ENCODE measurements at regions not wholly inside any gene's neighbourhood (a gene's known extent, or its start where the extent isn't known, plus 50 kb on each side); places are given as distances from the start of the nearest gene placed in this dataset.
"Not testable (repeated sequence)": the region's sequence is repeated elsewhere in the genome, so short reads cannot be mapped to it uniquely, and the experiment has no call there.

DNA sequence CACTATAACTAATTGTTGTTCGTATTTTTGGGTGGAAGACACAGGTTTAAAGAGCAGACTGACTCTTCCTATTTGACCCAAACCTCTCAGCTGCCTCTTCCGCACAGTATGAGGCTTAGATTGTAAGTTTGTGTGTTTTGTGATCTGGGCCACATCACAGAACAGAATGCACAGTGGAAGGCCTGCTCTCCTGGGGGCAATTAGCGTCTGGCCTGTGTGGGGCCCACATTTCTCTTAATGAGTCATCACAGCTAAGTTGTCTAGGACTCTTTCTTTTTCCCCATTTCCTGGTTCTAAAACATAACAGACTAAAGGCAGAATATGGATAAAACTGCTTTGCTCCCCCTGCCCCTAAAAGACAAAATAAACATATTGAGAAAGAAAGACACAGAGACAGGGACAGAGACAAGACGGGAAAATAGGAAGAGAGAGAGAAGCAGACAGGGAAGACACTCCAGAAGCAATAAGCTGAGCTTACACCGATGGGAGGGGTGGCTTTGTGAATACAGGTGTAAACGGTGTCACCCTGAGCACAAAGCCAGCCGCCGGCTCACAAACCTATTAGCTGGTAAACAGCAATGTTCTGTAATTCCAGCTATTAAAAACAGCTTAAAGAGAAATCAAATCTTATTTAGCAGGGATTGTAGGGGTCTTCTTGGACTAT is 127.4 kb upstream of the OPCML start:
- DNase-seq, result no peak
- H3K4me3 ChIP-seq (ENCODE audit: insufficient read depth, low read depth, low read length), result no peak overlapping the region
- no peaks in the 10 kb centered on the region for H3K36me3 ChIP-seq (replicated peaks; ENCODE audit: control insufficient read depth, insufficient read depth, low read length)
- no peaks in the 10 kb centered on the region for H3K27me3 ChIP-seq (ENCODE audit: control insufficient read depth, insufficient read depth, low read length)

DNA sequence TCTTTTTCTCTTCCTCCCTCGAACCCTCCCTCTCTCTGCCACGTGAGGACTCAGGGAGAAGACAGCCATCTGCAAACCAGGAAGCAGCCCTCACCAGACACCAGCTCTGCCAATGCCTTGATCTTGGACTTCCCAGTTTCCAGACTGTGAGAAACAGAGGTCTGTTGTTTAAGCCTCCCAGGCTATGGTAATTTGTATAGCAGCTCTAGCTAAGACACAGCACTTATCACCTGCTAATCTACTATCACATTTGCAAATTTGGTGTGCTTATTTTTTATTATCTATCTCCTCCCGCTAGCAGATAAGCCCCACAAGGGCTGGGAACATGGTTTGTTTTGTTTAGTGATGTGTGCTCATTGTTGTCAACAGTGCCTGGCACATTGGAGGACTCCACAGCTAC is 124.8 kb upstream of the OPCML start:
- Histone ChIP-seq H3K4me3 (ENCODE audit: insufficient read depth, low read depth, low read length) (no peak overlapping the region), H3K36me3 (replicated peaks; ENCODE audit: control insufficient read depth, insufficient read depth, low read length) (no peaks in the 10 kb centered on the region), H3K27me3 (ENCODE audit: control insufficient read depth, insufficient read depth, low read length) (no peaks in the 10 kb centered on the region)
- no peak for DNase-seq

DNA sequence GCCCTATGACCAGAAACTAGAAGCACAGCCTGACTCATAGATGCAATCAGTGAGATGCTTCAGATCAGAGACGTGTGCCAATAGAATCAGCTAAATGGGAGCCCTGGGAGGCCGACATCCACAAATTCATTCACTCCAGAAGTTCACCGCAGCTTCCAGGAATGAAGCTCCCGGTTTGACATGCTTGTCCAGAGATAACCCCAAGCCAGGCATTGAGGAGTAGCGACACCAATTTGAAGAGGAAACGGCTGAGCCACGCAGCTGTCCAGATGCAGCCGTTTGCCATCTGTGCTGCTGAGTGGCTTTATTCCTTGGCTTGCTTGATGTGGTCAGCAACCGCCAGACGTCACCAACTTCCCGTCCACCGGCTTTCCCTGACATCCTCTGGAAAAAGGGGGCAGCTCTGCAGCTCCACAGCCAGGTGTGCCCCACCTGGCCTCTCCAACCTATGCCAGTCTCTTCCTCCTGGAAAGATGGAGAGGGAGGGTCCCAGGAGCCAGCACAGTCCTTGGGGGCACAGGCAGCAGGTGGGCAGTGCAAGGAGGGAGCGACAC is 123.9 kb upstream of the OPCML start:
- Histone ChIP-seq H3K36me3 (replicated peaks; ENCODE audit: control insufficient read depth, insufficient read depth, low read length) (no peaks in the 10 kb centered on the region), H3K4me3 (ENCODE audit: insufficient read depth, low read depth, low read length) (no peak overlapping the region), H3K27me3 (ENCODE audit: control insufficient read depth, insufficient read depth, low read length) (no peaks in the 10 kb centered on the region)
- no peak for DNase-seq

DNA sequence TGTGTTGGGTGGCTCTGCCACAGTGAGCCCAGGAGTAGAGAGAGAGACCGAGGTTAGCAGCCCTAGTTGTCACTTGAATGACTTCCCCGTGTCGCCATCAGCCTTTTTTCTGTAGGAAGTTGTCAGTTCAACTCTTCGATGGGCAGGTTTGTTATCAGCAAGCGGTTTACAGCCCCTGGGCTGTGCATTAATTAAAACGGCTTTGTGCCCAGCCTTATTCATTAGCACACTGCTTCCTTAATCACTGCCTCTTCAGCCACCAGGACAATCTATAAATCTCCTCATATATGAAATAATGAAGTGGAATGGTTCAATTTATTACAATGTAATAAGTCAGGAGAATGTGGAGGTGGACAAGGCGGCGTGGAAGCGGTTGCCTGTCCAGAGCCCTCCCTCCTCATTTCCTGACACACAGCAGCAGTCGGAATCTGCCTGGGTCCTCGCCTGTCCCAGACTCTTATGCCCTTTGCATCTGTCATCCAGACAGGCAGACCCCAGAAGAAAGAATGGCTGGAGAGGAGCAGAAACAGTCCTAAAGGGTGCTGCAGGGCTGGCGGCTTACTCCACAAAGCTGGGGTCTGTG is 122.4 kb upstream of the OPCML start:
- H3K27me3 ChIP-seq (ENCODE audit: control insufficient read depth, insufficient read depth, low read length), result no peaks in the 10 kb centered on the region

DNA sequence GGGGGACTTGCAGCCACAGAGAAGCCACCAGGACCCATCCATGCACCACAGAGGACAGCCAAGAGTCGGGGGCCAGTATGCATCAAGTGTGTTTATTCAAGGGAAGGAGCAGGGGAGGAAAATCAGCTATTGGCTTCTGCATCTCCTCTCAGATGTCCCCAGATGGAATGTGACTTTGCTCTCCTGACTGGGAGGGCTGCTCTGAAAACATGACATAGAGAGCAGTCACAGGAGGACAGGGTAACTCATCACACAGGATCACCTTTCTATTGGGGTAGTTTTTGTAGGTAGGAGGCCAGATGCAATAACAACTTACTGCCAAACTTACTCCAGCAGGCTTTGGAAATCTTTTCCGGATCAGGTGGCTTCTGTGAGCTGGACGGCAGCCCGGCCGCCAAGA is 121.0 kb upstream of the OPCML start:
- Histone ChIP-seq H3K36me3 (replicated peaks; ENCODE audit: control insufficient read depth, insufficient read depth, low read length) (no peaks in the 10 kb centered on the region), H3K4me3 (ENCODE audit: insufficient read depth, low read depth, low read length) (no peak overlapping the region), H3K27me3 (ENCODE audit: control insufficient read depth, insufficient read depth, low read length) (no peaks in the 10 kb centered on the region)
- DNase-seq, result no peak

More for the DNA sequence above, 122.4 kb upstream of the OPCML start:
- DNase-seq, result no peak
- H3K4me3 ChIP-seq (ENCODE audit: insufficient read depth, low read depth, low read length), result no peak overlapping the region
- no peaks in the 10 kb centered on the region for H3K36me3 ChIP-seq (replicated peaks; ENCODE audit: control insufficient read depth, insufficient read depth, low read length)

DNA sequence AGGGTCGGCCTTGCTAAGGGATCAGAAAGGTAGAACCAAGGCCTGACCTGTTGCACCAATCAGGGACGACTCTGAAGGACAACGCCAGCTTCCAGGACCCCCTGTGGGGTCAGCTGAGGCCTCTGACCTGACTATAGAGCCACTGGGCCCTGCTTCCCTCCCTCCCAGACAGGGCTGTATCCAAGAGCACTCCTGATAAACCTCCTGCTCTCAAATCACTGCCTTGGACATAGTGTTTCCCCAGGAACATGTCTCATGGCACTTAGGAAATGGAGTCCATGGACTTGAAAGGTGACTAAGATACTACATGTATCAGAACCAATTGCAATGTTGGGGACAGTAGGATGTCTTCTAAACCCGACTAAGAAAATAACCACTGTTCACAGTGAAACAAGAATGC is 117.8 kb upstream of the OPCML start:
- no peak for DNase-seq
- H3K4me3 ChIP-seq (ENCODE audit: insufficient read depth, low read depth, low read length), result no peak overlapping the region
- H3K27me3 ChIP-seq (ENCODE audit: control insufficient read depth, insufficient read depth, low read length), result no peaks in the 10 kb centered on the region
- H3K36me3 ChIP-seq (replicated peaks; ENCODE audit: control insufficient read depth, insufficient read depth, low read length), result no peaks in the 10 kb centered on the region

DNA sequence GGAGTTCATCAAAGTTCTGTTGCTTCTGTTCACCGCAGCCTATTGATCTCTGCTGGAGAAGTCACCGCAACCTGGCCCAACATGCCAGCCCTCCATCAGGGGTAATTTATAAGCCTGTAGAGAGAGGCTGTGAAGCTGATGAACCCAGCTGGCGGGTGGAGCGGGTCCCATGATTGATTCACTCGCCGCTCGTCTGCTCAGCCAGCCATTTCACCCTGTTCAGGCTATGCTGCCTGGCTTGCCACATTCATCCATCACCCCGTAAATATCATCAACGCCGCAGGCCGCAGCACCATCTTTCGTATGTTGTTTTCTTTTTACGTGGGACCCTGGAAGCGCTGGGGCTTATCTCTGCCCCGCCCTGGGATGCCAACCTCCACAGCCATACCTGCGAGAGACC is 116.7 kb upstream of the OPCML start:
- H3K4me3 ChIP-seq (ENCODE audit: insufficient read depth, low read depth, low read length), result no peak overlapping the region
- DNase-seq, result no peak

DNA sequence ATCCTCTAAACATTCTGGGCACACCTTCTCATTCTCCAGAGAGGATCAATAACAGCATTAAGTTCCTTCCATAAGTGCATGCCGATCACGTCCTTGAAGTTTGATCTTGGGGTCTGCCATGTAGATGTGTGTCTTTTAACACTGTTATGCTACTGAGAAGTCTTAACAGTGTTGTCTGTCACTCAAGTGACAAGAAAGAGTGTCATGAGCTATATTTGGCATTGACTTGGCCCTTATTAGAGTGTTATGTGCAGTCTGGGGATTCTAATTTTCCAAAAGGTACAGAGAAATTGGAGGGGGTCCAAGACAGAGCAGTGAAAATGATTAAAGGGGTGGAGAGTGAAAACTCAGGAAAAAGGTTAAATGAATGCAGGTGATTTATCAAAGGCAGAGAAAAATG is 107.1 kb upstream of the OPCML start:
- Histone ChIP-seq H3K27me3 (ENCODE audit: control insufficient read depth, insufficient read depth, low read length) (no peaks in the 10 kb centered on the region), H3K4me3 (ENCODE audit: insufficient read depth, low read depth, low read length) (no peak overlapping the region), H3K36me3 (replicated peaks; ENCODE audit: control insufficient read depth, insufficient read depth, low read length) (no peaks in the 10 kb centered on the region)
- no peak for DNase-seq

More for the DNA sequence above, 116.7 kb upstream of the OPCML start:
- H3K27me3 ChIP-seq (ENCODE audit: control insufficient read depth, insufficient read depth, low read length), result no peaks in the 10 kb centered on the region
- no peaks in the 10 kb centered on the region for H3K36me3 ChIP-seq (replicated peaks; ENCODE audit: control insufficient read depth, insufficient read depth, low read length)

DNA sequence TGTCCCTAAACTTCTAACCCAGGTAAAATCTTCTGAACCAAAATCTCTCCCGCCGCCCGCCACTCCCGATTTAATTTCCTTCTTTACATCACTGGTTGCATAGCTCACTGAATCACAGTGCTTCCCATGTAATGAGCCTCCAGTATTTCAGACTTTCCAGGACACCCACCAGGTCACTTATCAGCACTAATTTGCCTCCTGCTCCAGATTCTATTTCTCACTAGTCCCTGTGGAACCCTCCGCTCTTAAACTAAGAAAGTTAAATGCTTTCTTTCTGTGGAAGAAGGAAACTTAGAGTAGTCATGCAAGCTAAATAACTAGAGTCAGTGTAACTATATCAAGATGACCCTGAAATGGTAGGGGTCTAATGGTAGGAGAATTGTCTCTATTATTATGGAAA is 106.6 kb upstream of the OPCML start:
- H3K4me3 ChIP-seq (ENCODE audit: insufficient read depth, low read depth, low read length), result no peak overlapping the region
- H3K27me3 ChIP-seq (ENCODE audit: control insufficient read depth, insufficient read depth, low read length), result no peaks in the 10 kb centered on the region; the same call in 1 of the 2 replicates
- no peaks in the 10 kb centered on the region for H3K36me3 ChIP-seq (replicated peaks; ENCODE audit: control insufficient read depth, insufficient read depth, low read length)
- DNase-seq, result no peak

DNA sequence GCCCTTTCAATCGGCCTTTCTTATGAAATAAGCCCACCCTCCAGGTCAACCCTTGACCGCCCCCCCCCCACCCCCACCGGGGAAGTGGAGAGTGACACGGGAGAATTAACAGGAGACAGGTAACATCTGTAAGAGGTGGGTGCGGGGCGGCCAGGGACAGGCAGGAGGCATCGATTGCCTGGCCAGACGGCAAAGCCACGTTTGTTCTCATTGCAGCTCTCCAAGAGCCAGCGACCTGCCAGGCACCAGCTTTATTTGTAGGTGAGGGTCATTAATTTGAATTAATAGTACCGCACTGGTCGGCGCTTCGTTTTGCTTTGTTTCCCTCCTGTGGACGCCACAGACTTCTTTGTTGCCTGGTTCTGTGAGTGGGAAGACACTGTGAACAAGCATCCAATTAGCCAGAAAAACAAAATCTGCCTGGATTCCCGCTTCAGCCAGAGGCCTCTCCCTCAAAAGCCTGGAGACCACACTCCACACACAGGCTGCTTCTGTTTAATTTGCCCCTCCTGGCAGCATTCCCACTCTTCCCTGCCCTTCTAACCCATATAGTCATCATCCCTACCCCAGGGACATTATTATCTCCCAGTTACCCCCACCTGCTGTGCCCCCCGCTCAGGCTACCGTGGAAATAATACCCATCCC is 104.5 kb upstream of the OPCML start:
- peak; percentile 34 for DNase-seq
- Histone ChIP-seq H3K4me3 (ENCODE audit: insufficient read depth, low read depth, low read length) (no peak overlapping the region), H3K27me3 (ENCODE audit: control insufficient read depth, insufficient read depth, low read length) (no peaks in the 10 kb centered on the region; the same call in 1 of the 2 replicates), H3K36me3 (replicated peaks; ENCODE audit: control insufficient read depth, insufficient read depth, low read length) (no peaks in the 10 kb centered on the region)

DNA sequence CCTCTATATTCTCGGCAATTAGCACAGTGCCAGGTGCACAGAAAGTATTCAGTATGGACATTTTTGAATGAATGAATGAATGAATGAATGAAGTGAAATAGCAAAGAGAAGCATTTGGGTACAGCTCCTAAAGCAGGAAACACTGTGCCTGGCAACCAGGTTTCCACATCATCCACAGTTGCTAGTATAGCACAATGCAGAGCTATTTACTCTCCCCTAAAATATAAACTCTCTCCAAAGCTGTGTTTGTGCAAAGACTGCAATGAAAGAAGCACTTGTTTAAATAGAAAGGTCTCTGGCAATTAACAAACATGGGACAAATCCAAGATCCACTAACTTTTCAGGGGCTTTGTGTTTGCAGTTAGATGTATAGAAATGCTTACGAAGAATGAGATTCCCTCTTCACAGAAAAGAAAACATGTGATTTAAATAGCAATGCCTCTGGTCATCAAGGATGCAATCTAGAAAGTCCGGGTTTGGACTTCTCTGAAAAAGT is 103.0 kb upstream of the OPCML start:
- no peaks in the 10 kb centered on the region for H3K36me3 ChIP-seq (replicated peaks; ENCODE audit: control insufficient read depth, insufficient read depth, low read length)
- H3K27me3 ChIP-seq (ENCODE audit: control insufficient read depth, insufficient read depth, low read length), result no peaks in the 10 kb centered on the region; the same call in 1 of the 2 replicates
- no peak overlapping the region for H3K4me3 ChIP-seq (ENCODE audit: insufficient read depth, low read depth, low read length)
- no peak for DNase-seq

DNA sequence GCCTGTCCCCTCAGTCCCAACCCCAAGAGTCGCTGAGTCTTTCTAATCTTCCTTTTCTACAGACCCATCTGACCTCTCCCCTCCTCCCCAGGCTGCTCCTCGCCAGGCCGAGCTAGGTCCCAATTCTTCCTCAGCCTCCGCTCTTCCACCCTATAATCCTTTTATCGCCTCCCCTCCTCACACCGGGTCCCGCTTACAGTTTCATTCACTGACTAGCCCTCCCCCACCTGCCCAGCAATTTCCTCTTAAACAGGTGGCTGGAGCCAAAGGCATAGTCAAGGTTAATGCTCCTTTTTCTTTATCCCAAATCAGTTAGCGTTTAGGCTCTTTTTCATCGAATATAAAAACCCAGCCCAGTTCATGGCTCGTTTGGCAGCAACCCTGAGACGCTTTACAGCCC is 96.1 kb upstream of the OPCML start:
- not testable (repeated sequence) for H3K4me3 ChIP-seq (ENCODE audit: insufficient read depth, low read depth, low read length); H3K27me3 ChIP-seq (ENCODE audit: control insufficient read depth, insufficient read depth, low read length); H3K36me3 ChIP-seq (replicated peaks; ENCODE audit: control insufficient read depth, insufficient read depth, low read length); DNase-seq

DNA sequence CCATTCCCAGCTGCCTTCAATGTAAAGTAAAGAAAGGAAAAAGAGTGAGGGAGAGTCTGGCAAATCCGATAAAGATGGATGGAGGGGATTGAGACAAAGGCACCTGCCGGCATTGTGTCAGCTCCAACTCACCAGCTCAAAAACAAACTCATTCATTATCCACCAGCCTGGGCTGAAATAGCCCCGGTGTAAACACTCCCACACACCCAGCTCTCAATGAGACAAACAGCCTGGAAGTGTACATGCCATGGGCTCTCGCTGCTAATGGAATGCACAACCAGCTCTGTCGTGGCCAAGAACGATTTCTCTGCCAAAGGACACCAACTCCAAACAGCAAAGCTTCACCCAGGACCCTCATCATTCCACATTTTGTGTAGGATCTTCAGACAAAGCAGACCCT is 89.3 kb upstream of the OPCML start:
- Histone ChIP-seq H3K27me3 (ENCODE audit: control insufficient read depth, insufficient read depth, low read length) (no peaks in the 10 kb centered on the region; the same call in 1 of the 2 replicates), H3K36me3 (replicated peaks; ENCODE audit: control insufficient read depth, insufficient read depth, low read length) (no peaks in the 10 kb centered on the region), H3K4me3 (ENCODE audit: insufficient read depth, low read depth, low read length) (no peak overlapping the region)
- no peak for DNase-seq

DNA sequence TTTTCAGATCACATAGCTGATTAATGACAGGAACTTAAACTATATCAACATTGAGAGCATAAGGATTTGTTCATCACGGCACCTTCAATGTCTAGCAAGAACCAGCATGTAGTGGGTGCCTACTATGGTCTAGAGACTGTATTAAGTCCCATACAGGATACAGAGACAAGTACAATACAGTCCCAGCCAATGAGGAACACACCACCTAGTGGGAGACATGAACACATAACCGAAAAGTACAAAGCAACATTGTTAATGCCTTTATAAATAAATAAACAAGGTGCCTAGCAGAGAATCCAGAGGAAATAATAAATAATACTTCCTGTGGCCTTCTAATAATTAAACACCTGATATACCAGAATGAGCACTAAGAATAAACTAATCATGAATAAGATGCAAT is 87.7 kb upstream of the OPCML start:
- no peak for DNase-seq
- Histone ChIP-seq H3K4me3 (ENCODE audit: insufficient read depth, low read depth, low read length) (no peak overlapping the region), H3K27me3 (ENCODE audit: control insufficient read depth, insufficient read depth, low read length) (no peaks in the 10 kb centered on the region; the same call in 1 of the 2 replicates), H3K36me3 (replicated peaks; ENCODE audit: control insufficient read depth, insufficient read depth, low read length) (no peaks in the 10 kb centered on the region)

DNA sequence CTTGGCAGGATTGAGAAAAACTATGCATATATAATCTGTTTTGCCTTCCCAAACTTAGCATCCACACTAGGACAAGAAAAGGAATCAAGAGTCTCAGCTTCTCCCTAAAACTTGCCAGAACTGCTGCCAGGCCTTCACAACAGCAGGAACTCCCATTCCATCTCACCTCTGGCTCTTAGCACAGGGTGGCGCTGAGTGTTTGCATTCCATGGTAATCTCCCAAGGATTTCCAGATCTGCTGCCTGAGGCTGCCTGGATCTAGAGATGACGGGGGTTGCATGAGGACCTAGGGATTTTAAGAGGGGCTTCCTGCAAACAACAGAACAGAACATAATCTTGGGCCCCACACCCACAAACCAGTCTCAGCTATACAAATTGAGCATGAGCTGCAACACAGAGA is 87.1 kb upstream of the OPCML start:
- Histone ChIP-seq H3K36me3 (replicated peaks; ENCODE audit: control insufficient read depth, insufficient read depth, low read length) (no peaks in the 10 kb centered on the region), H3K27me3 (ENCODE audit: control insufficient read depth, insufficient read depth, low read length) (no peaks in the 10 kb centered on the region; the same call in 1 of the 2 replicates), H3K4me3 (ENCODE audit: insufficient read depth, low read depth, low read length) (no peak overlapping the region)
- peak; percentile 45 for DNase-seq

All from H7 (cell line).